Natural killer cell (primary cell): ENCODE measurements at regions not wholly inside any gene's neighbourhood (a gene's known extent, or its start where the extent isn't known, plus 50 kb on each side); places are given as distances from the start of the nearest gene placed in this dataset.

Source experiments
- ATAC-seq, 3 donors: fragments of 150-1000 bp in 2 of 3; fragments of 200-7000 bp in 1 of 3; cut with Tn5 transposase; 1 replicate in 1 of 3; 2 replicates in 2 of 3; pipeline ENCODE4 v1.10.0; 2021; ENCODE audit warnings: mild to moderate bottlenecking in 2 of 3, moderate library complexity in 2 of 3
- DNase-seq, 2 donors: peaks; one replicate each; pipeline versions ENCODE4 v3.0.0 to v3.0.0-alpha.2; 2013 to 2021; ENCODE audit warnings: mixed read lengths in 1 of 2
- H3K27ac ChIP-seq: one replicate; pipeline ENCODE4 v1.5.1; 2013; ENCODE audit warnings: mild to moderate bottlenecking, low read length
- H3K27me3 ChIP-seq: one replicate; pipeline ENCODE4 v1.6.1; 2013; ENCODE audit warnings: low read length; ENCODE audit not compliant: control insufficient read depth, insufficient read depth
- H3K36me3 ChIP-seq: one replicate; pipeline ENCODE4 v1.6.1; 2013; ENCODE audit warnings: low read length; ENCODE audit not compliant: control insufficient read depth, insufficient read depth
- H3K4me1 ChIP-seq: one replicate; pipeline ENCODE4 v1.6.1; 2013; ENCODE audit warnings: low read length; ENCODE audit not compliant: control insufficient read depth, insufficient read depth
- H3K4me3 ChIP-seq: one replicate; pipeline ENCODE4 v1.5.1; 2013; ENCODE audit warnings: low read length
- H3K9me3 ChIP-seq: one replicate; pipeline ENCODE4 v1.6.1; 2013; ENCODE audit warnings: low read length; ENCODE audit not compliant: control insufficient read depth, insufficient read depth
- H3K27ac Mint-ChIP-seq, 2 donors: one replicate each; pipeline ENCODE4 v1.8.0; 2022; ENCODE audit warnings: mild to moderate bottlenecking in 2 of 2, mixed read lengths in 2 of 2, moderate library complexity in 1 of 2
- H3K27me3 Mint-ChIP-seq, 2 donors: one replicate each; pipeline ENCODE4 v1.8.0; 2022; ENCODE audit warnings: low read depth in 2 of 2, mixed read lengths in 2 of 2
- H3K36me3 Mint-ChIP-seq: one replicate; pipeline ENCODE4 v1.8.0; 2022; ENCODE audit warnings: mixed read lengths
- H3K4me1 Mint-ChIP-seq, 2 donors: one replicate each; pipeline ENCODE4 v1.8.0; 2022; ENCODE audit warnings: mixed read lengths in 2 of 2
- H3K4me3 Mint-ChIP-seq: one replicate; pipeline ENCODE4 v1.8.0; 2022; ENCODE audit warnings: mild to moderate bottlenecking, moderate library complexity, mixed read lengths
- H3K9me3 Mint-ChIP-seq, 2 donors: one replicate each; pipeline ENCODE4 v1.8.0; 2022; ENCODE audit warnings: mixed read lengths in 2 of 2
- CTCF ChIP-seq: fragments of 200-600 bp; IDR thresholded peaks from one replicate; pipeline ENCODE4 v1.8.0; 2022; ENCODE audit warnings: antibody characterized with exemption
- WGBS: methylation state at CpG from one replicate; pipeline ENCODE4 v1.1.7; 2013; ENCODE audit warnings: missing lambda C conversion rate; ENCODE audit not compliant: insufficient coverage; 5-methylcytosine and 5-hydroxymethylcytosine counted together
- intact Hi-C: fragments of 100-400 bp; cut with micrococcal nuclease; formaldehyde crosslinking; loops from one replicate; pipeline ENCODE4 v1.14.2; 2022

- no peaks in the 10 kb centered on the region for H3K4me1 ChIP-seq
- H3K36me3 ChIP-seq, result no peaks in the 10 kb centered on the region
- intact Hi-C loops, result no loop called here
- Mint-ChIP-seq H3K4me1 (no peaks in the 10 kb centered on the region), H3K9me3 (peaks cover 0 to 2% of the 10 kb centered on the region in 2 donors), H3K27me3 (peaks cover 0 to 6% of the 10 kb centered on the region in 2 donors), H3K27ac (no peak overlapping the region), H3K4me3 (no peak overlapping the region), H3K36me3 (no peaks in the 10 kb centered on the region)
- TF ChIP-seq CTCF, result no peak
- no peak for ATAC-seq
- no peak overlapping the region for H3K4me3 ChIP-seq
- no peaks in the 10 kb centered on the region for H3K27me3 ChIP-seq
- DNase-seq, result no peak
- H3K9me3 ChIP-seq, result no peaks in the 10 kb centered on the region
- no peak overlapping the region for H3K27ac ChIP-seq
Observed at GRCh38 chr20:54708229-54708628, 232.8 kb downstream of the DOK5 start.

- peaks cover 0 to 2% of the 10 kb centered on the region in 2 donors for H3K9me3 Mint-ChIP-seq
- no peak overlapping the region for H3K4me3 Mint-ChIP-seq
- intact Hi-C loops, result no loop called here
- WGBS, result no CpG with 5 or more reads among the region's 1 CpG
- no peaks in the 10 kb centered on the region for H3K36me3 ChIP-seq
- H3K4me1 ChIP-seq, result no peaks in the 10 kb centered on the region
- no peak for ATAC-seq
- TF ChIP-seq CTCF, result no peak
- no peak overlapping the region for H3K27ac ChIP-seq
- peaks cover 0 to 6% of the 10 kb centered on the region in 2 donors for H3K27me3 Mint-ChIP-seq
- no peaks in the 10 kb centered on the region for H3K9me3 ChIP-seq
- H3K4me3 ChIP-seq, result no peak overlapping the region
- no peaks in the 10 kb centered on the region for H3K27me3 ChIP-seq
- no peak for DNase-seq
- H3K36me3 Mint-ChIP-seq, result no peaks in the 10 kb centered on the region
- no peaks in the 10 kb centered on the region for H3K4me1 Mint-ChIP-seq
- H3K27ac Mint-ChIP-seq, result no peak overlapping the region
Observed at GRCh38 chr20:54707801-54708200, 232.4 kb downstream of the DOK5 start.

GRCh38 chr20:54706581-54706980, 231.2 kb downstream of the DOK5 start:
- intact Hi-C loops, result no loop called here
- Histone ChIP-seq H3K4me1 (no peaks in the 10 kb centered on the region), H3K27me3 (no peaks in the 10 kb centered on the region), H3K36me3 (no peaks in the 10 kb centered on the region), H3K9me3 (no peaks in the 10 kb centered on the region), H3K27ac (no peak overlapping the region), H3K4me3 (no peak overlapping the region)
- H3K27me3 Mint-ChIP-seq, result peaks cover 0 to 6% of the 10 kb centered on the region in 2 donors
- H3K36me3 Mint-ChIP-seq, result no peaks in the 10 kb centered on the region
- no peak overlapping the region for H3K27ac Mint-ChIP-seq
- 93% methylated on average over 2 of the region's 4 CpGs for WGBS
- H3K9me3 Mint-ChIP-seq, result peaks cover 0 to 3% of the 10 kb centered on the region in 2 donors
- TF ChIP-seq CTCF, result no peak
- DNase-seq (no peak), ATAC-seq (no peak)
- H3K4me3 Mint-ChIP-seq, result no peak overlapping the region
- no peaks in the 10 kb centered on the region for H3K4me1 Mint-ChIP-seq

- intact Hi-C loops, result no loop called here
- no peaks in the 10 kb centered on the region for H3K27me3 Mint-ChIP-seq
- no peaks in the 10 kb centered on the region for H3K36me3 ChIP-seq
- no peak overlapping the region for H3K4me3 ChIP-seq
- H3K27ac ChIP-seq, result no peak overlapping the region
- no peak for TF ChIP-seq CTCF
- ATAC-seq, result no peak
- H3K9me3 ChIP-seq, result no peaks in the 10 kb centered on the region
- H3K27me3 ChIP-seq, result no peaks in the 10 kb centered on the region
- H3K4me3 Mint-ChIP-seq, result no peak overlapping the region
- H3K4me1 Mint-ChIP-seq, result no peaks in the 10 kb centered on the region
- WGBS, result 88% methylated on average over 6 of the region's 6 CpGs
- H3K9me3 Mint-ChIP-seq, result peaks cover 0 to 3% of the 10 kb centered on the region in 2 donors
- H3K27ac Mint-ChIP-seq, result no peak overlapping the region
- DNase-seq, result no peak
- no peaks in the 10 kb centered on the region for H3K4me1 ChIP-seq
- H3K36me3 Mint-ChIP-seq, result no peaks in the 10 kb centered on the region
Observed at GRCh38 chr20:54704032-54704635, 228.7 kb downstream of the DOK5 start.
